Stimulated activated CD4-positive, alpha-beta T cell treated with anti-CD3 and anti-CD28 coated beads, Interleukin-15, amount 100 ng/mL, for 48 hours (primary cell): ENCODE measurements at regions not wholly inside any gene's neighbourhood (a gene's known extent, or its start where the extent isn't known, plus 50 kb on each side); places are given as distances from the start of the nearest gene placed in this dataset.

Experiments
- DNase-seq, 2 donors: peaks; one replicate each; pipeline ENCODE4 v3.0.0-alpha.2; 2020; ENCODE audit warnings: low read depth in 2 of 2

DNA sequence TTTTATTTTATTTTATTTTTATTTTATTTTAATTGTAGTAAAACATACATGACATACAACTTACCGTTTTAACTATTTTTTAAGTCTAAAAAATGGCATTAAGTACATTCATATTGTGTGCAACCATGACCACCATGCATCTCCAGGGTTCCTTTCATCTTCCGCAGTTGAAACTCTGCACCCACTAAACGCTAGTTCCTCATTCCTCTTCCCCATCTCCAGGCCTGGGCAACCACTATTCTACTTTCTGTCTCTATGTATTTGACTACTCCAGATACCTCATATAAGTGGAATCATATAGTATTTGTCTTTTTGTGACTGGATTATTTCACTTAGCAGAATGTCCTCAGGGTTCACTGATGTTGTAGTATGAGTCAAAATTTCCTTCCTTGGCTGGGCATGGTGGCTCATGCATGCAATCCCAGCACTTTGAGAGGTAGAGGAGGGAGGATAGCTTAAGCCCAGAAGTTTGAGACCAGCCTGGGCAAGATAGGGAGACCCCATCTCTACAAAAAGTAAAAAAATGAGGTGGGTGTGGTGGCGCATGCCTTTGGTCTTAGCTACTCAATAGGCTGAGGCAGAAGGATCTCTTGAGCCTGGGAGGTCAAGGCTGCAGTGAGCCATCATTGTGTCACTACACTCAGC, 55.7 kb upstream of the ZNF507 start:
- DNase-seq, result no peak

DNA sequence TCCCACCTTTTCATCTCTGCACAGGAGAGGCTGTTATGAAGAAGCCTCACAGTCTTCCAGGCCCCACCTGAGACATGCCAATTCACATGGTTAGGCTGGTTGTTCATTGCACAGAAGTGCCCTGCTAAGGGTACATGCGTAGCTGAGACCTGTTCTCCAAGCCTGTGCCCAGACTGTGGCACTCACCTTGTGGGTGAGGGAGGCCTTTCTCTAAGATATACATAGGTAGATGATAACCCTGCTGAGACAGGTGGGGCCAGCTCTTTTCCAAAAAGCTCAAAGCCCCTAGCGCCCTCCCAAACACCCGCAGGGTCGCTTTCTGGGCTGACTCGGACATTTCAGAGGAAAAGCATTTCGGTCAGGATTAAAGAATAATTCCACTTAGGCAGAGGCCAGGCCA, 53.5 kb upstream of the ZNF507 start:
- DNase-seq, result no peak

DNA sequence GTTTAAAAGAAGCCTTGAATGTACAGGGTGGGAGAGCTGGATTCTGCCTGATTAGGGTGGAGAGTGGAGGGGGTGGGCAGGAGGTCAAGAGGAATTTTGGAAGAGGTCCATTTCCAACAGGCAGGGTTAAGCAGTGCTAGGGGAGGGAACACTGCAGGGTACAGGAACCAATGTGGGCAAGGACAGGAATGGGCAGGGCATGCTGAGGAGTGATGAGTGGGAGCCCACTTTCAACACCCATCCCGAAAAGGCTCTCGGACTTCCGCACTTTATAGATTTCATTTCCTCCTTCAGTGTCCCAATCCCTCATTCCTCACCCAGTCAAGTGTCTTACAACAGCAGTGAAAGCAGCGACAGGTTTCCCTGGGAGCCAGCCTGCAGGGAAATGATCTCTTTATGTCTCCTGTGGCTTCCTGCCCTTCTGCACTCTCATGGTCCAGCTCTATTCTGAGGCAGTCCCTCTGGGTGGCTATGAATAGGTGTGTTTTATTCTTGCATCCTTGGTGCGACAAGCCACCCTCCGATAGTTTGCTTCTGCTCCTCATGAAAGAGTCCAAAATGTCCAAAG, 50.5 kb upstream of the ZNF507 start:
- DNase-seq, result no peak
